IMR-90 (cell line): ENCODE measurements at regions not wholly inside any gene's neighbourhood (a gene's known extent, or its start where the extent isn't known, plus 50 kb on each side); places are given as distances from the start of the nearest gene placed in this dataset.

ENCODE experiments used
- ATAC-seq: fragments of 200-7000 bp; cut with Tn5 transposase; 2 replicates; pipeline ENCODE4 v1.9.1; 2020; ENCODE audit warnings: low read depth, mild to moderate bottlenecking, moderate library complexity
- BruUV-seq: library from RNA; stranded (reverse); fragments of 400-500 nt; replicated peaks from 2 replicates; lab custom pipeline; 2021; lab: Mats Ljungman, UMichigan
- CTCF ChIA-PET: fragments of 300-600 bp; formaldehyde crosslinking; extraction: SDS; loops from one replicate; lab custom pipeline; 2021; ENCODE audit warnings: antibody characterized with exemption; lab: Yijun Ruan, JAX
- POLR2A ChIA-PET: fragments of 300-600 bp; sonication (Branson Sonifier 250); formaldehyde crosslinking; loops from one replicate; lab custom pipeline; 2022; ENCODE audit warnings: antibody characterized with exemption; ENCODE audit not compliant: unreplicated experiment; lab: Charles Lee
- DNase-seq: peaks from one replicate; pipeline ENCODE4 v3.0.0; 2013
- H2AFZ ChIP-seq: replicated peaks from 2 replicates; pipeline ENCODE3; 2013; ENCODE audit warnings: low read length, mild to moderate bottlenecking; ENCODE audit not compliant: poor library complexity
- H2AK5ac ChIP-seq: 2 replicates; pipeline ENCODE4 v1.6.1; 2013; ENCODE audit warnings: low read depth, low read length, inconsistent platforms
- H2AK9ac ChIP-seq: replicated peaks from 2 replicates; pipeline ENCODE3; 2013; ENCODE audit warnings: mild to moderate bottlenecking, low read depth, low read length, moderate library complexity; ENCODE audit not compliant: poor library complexity
- H2BK120ac ChIP-seq: 2 replicates; pipeline ENCODE4 v1.6.1; 2013; ENCODE audit warnings: low read depth, low read length, inconsistent platforms
- H2BK15ac ChIP-seq: 3 replicates; pipeline ENCODE4 v1.6.1; 2013; ENCODE audit warnings: low read depth, low read length, inconsistent platforms
- H2BK20ac ChIP-seq: 2 replicates; pipeline ENCODE4 v1.6.1; 2013; ENCODE audit warnings: low read depth, mild to moderate bottlenecking, inconsistent platforms, low read length, moderate library complexity
- H2BK5ac ChIP-seq: 2 replicates; pipeline ENCODE4 v1.6.1; 2013; ENCODE audit warnings: mild to moderate bottlenecking, low read depth, low read length, inconsistent platforms; ENCODE audit not compliant: poor library complexity, severe bottlenecking
- H3K14ac ChIP-seq: replicated peaks from 2 replicates; pipeline ENCODE4 v1.6.1; 2013; ENCODE audit warnings: low read depth, low read length, inconsistent platforms
- H3K18ac ChIP-seq: 2 replicates; pipeline ENCODE4 v1.6.1; 2013; ENCODE audit warnings: low read depth, low read length, control low read depth
- H3K23ac ChIP-seq: 2 replicates; pipeline ENCODE4 v1.6.1; 2013; ENCODE audit warnings: low read depth, low read length, inconsistent platforms
- H3K27ac ChIP-seq: 2 replicates; pipeline ENCODE4 v1.5.1; 2013; ENCODE audit warnings: mild to moderate bottlenecking, control low read depth, low read length; ENCODE audit not compliant: insufficient read depth
- H3K27me3 ChIP-seq: 2 replicates; pipeline ENCODE4 v1.6.1; 2013; ENCODE audit warnings: low read length; ENCODE audit not compliant: control insufficient read depth, insufficient read depth
- H3K36me3 ChIP-seq: 2 replicates; pipeline ENCODE4 v1.6.1; 2013; ENCODE audit warnings: low read length, mixed read lengths; ENCODE audit not compliant: control insufficient read depth, insufficient read depth
- H3K4ac ChIP-seq: 2 replicates; pipeline ENCODE4 v1.6.1; 2013; ENCODE audit warnings: low read depth, low read length, inconsistent platforms
- H3K4me1 ChIP-seq: 2 replicates; pipeline ENCODE4 v1.6.1; 2013; ENCODE audit warnings: low read length, mixed read lengths; ENCODE audit not compliant: control insufficient read depth, insufficient read depth
- H3K4me2 ChIP-seq: 2 replicates; pipeline ENCODE4 v1.6.1; 2013; ENCODE audit warnings: low read depth, mild to moderate bottlenecking, control low read depth, low read length, moderate library complexity
- H3K4me3 ChIP-seq: 2 replicates; pipeline ENCODE4 v1.5.1; 2013; ENCODE audit warnings: low read depth, mild to moderate bottlenecking, control low read depth, low read length, moderate library complexity; ENCODE audit not compliant: insufficient read depth
- H3K56ac ChIP-seq: 2 replicates; pipeline ENCODE4 v1.6.1; 2013; ENCODE audit warnings: low read length, inconsistent platforms; ENCODE audit not compliant: insufficient read depth; ENCODE audit errors: extremely low read depth
- H3K79me1 ChIP-seq, 2 experiments: 2 replicates each; pipeline ENCODE4 v1.6.1; 2013; ENCODE audit warnings: low read length in 2 of 2, inconsistent platforms in 1 of 2, low read depth in 1 of 2
- H3K9ac ChIP-seq: 2 replicates; pipeline ENCODE4 v1.6.1; 2013; ENCODE audit warnings: low read depth, low read length, control low read depth
- H3K9me1 ChIP-seq: 2 replicates; pipeline ENCODE4 v1.6.1; 2013; ENCODE audit warnings: low read length, inconsistent platforms; ENCODE audit not compliant: insufficient read depth
- H3K9me3 ChIP-seq: 2 replicates; pipeline ENCODE4 v1.6.1; 2013; ENCODE audit warnings: low read length; ENCODE audit not compliant: control insufficient read depth, insufficient read depth
- H4K20me1 ChIP-seq: 2 replicates; pipeline ENCODE4 v1.6.1; 2013; ENCODE audit warnings: low read length, inconsistent platforms; ENCODE audit not compliant: insufficient read depth
- H4K5ac ChIP-seq: 2 replicates; pipeline ENCODE4 v1.6.1; 2013; ENCODE audit warnings: mild to moderate bottlenecking, low read depth, low read length, control low read depth
- H4K8ac ChIP-seq, 2 experiments: 2 replicates each; pipeline ENCODE4 v1.6.1; 2013; ENCODE audit warnings: low read depth in 2 of 2, low read length in 2 of 2, control low read depth in 1 of 2, inconsistent platforms in 1 of 2
- H4K91ac ChIP-seq: 2 replicates; pipeline ENCODE4 v1.6.1; 2013; ENCODE audit warnings: low read depth, low read length, inconsistent platforms; ENCODE audit not compliant: insufficient read depth
- CEBPB ChIP-seq: IDR thresholded peaks from 2 replicates; pipeline ENCODE4 v1.6.1; 2012; ENCODE audit warnings: low read depth, low read length, improper control_type of control experiment
- CHD1 ChIP-seq: IDR thresholded peaks from 2 replicates; pipeline ENCODE4 v1.6.1; 2012; ENCODE audit warnings: low read depth, low read length, improper control_type of control experiment
- RAD21 ChIP-seq: IDR thresholded peaks from 2 replicates; pipeline ENCODE4 v1.6.1; 2012; ENCODE audit warnings: low read length, improper control_type of control experiment
- RCOR1 ChIP-seq: IDR thresholded peaks from 2 replicates; pipeline ENCODE4 v1.6.1; 2012; ENCODE audit warnings: mild to moderate bottlenecking, low read length, improper control_type of control experiment; ENCODE audit not compliant: insufficient replicate concordance
- RFX5 ChIP-seq: IDR thresholded peaks from 2 replicates; pipeline ENCODE4 v1.8.0; 2012; ENCODE audit warnings: low read depth, mild to moderate bottlenecking, low read length, moderate library complexity
- WGBS, 2 experiments: methylation state at CpG; one replicate each; pipeline versions ENCODE4 v1.1.5 to v1.1.7; 2013; ENCODE audit warnings: missing lambda C conversion rate in 2 of 2; ENCODE audit not compliant: insufficient read length in 1 of 2; ENCODE audit errors: extremely low coverage in 2 of 2; 5-methylcytosine and 5-hydroxymethylcytosine counted together
- dilution Hi-C: fragments of 300-500 bp; cut with HindIII; formaldehyde crosslinking; loops from one replicate; pipeline ENCODE4 v1.14.3; 2018; ENCODE audit warnings: low sequenced_read_pairs; ENCODE audit not compliant: unreplicated experiment
- in situ Hi-C: fragments of 300-500 bp; cut with MboI; formaldehyde crosslinking; loops from 3 replicates; pipeline ENCODE4 v1.14.3; 2019; ENCODE audit warnings: low sequenced_read_pairs, inconsistent platforms, mixed read lengths
- intact Hi-C: fragments of 100-400 bp; cut with micrococcal nuclease; formaldehyde crosslinking; loops from 2 replicates; pipeline ENCODE4 v1.10.0; 2022

- peak overlapping the region in 1 of 2 experiments; percentile 66; a peak in 3 of 4 replicates for H4K8ac ChIP-seq
- peaks cover 3% of the 10 kb centered on the region; the same call in 1 of the 2 replicates for H3K4me1 ChIP-seq
- peak overlapping the region; percentile 69 for H3K18ac ChIP-seq
- H3K9me3 ChIP-seq, result no peaks in the 10 kb centered on the region
- peak; percentile 24; the same call in 1 of the 2 replicates for ATAC-seq
- no peak overlapping the region for H3K27ac ChIP-seq
- no peaks in the 10 kb centered on the region for H3K9me1 ChIP-seq
- WGBS, 2 experiments, result no CpG with 5 or more reads among the region's 2 CpGs
- no peaks in the 10 kb centered on the region for H3K27me3 ChIP-seq
- BruUV-seq, result no TSS peak
- H3K4me3 ChIP-seq, result no peak overlapping the region
- dilution Hi-C loops, result no loop called here
- no peak overlapping the region for H3K56ac ChIP-seq
- H4K20me1 ChIP-seq, result no peaks in the 10 kb centered on the region
- H3K14ac ChIP-seq, result no peak overlapping the region; the same call in 1 of the 2 replicates
- peak overlapping the region; percentile 78 for H3K4me2 ChIP-seq
- no peak overlapping the region for H2AK9ac ChIP-seq
- H2BK5ac ChIP-seq, result peak overlapping the region; percentile 48
- no peak overlapping the region; the same call in 1 of the 2 replicates for H2BK20ac ChIP-seq
- intact Hi-C loops, result no loop called here
- no peak overlapping the region for H3K9ac ChIP-seq
- ChIA-PET POLR2A (no interaction called here), CTCF (no interaction called here)
- H4K5ac ChIP-seq, result no peak overlapping the region
- no peak overlapping the region for H4K91ac ChIP-seq
- no peaks in the 10 kb centered on the region for H3K36me3 ChIP-seq
- TF ChIP-seq CHD1 (no peak), RAD21 (no peak), RCOR1 (no peak), RFX5 (no peak), CEBPB (peak; percentile 28; the same call in 1 of the 2 replicates)
- no peaks in the 10 kb centered on the region for H3K79me1 ChIP-seq
- H2BK15ac ChIP-seq, result 0 out of 3 replicates have a peak overlapping the region, but pooled peaks have one; percentile 61
- in situ Hi-C loops, result no loop called here
- no peak overlapping the region for H2AFZ ChIP-seq
- H3K23ac ChIP-seq, result no peak overlapping the region
- peak overlapping the region; percentile 78 for H2BK120ac ChIP-seq
- peak; percentile 46 for DNase-seq
- H2AK5ac ChIP-seq, result no peak overlapping the region
- peak overlapping the region; percentile 9; the same call in 1 of the 2 replicates for H3K4ac ChIP-seq
Observed at GRCh38 chr13:37360556-37360955, 238.0 kb downstream of the POSTN start.
